ENCODE measurements at regions not wholly inside any gene's neighbourhood (a gene's known extent, or its start where the extent isn't known, plus 50 kb on each side); places are given as distances from the start of the nearest gene placed in this dataset.

GRCh38 chr4:26105337-26105736 is 191.3 kb downstream of the SMIM20 start:
- no peak for DNase-seq (ENCODE audit: low read depth)

GRCh38 chr4:26105815-26106699 is 192.0 kb downstream of the SMIM20 start:
- no peak for DNase-seq (ENCODE audit: low read depth)

- no peak for DNase-seq (ENCODE audit: low read depth)
Observed at GRCh38 chr4:26106776-26107175, 192.8 kb downstream of the SMIM20 start.

GRCh38 chr4:26108054-26108453 is 194.0 kb downstream of the SMIM20 start:
- DNase-seq (ENCODE audit: low read depth) = no peak

GRCh38 chr4:26110493-26110892 is 196.5 kb downstream of the SMIM20 start:
- no peak for DNase-seq (ENCODE audit: low read depth)

GRCh38 chr4:26113339-26113940 is 199.4 kb downstream of the SMIM20 start:
- DNase-seq (ENCODE audit: low read depth) = no peak

- DNase-seq (ENCODE audit: low read depth) = no peak
Observed at GRCh38 chr4:26116057-26116456, 202.0 kb downstream of the SMIM20 start.

GRCh38 chr4:26120098-26120825 is 200.6 kb upstream of the RBPJ start:
- DNase-seq (ENCODE audit: low read depth) = no peak

GRCh38 chr4:26122690-26123089 is 198.1 kb upstream of the RBPJ start:
- DNase-seq (ENCODE audit: low read depth) = no peak

- DNase-seq (ENCODE audit: low read depth) = no peak
Observed at GRCh38 chr4:26124753-26125321, 196.0 kb upstream of the RBPJ start.

- DNase-seq (ENCODE audit: low read depth) = no peak
Observed at GRCh38 chr4:26126143-26126718, 194.6 kb upstream of the RBPJ start.

GRCh38 chr4:26126994-26127393 is 193.8 kb upstream of the RBPJ start:
- DNase-seq (ENCODE audit: low read depth) = no peak

- DNase-seq (ENCODE audit: low read depth) = no peak
Observed at GRCh38 chr4:26127851-26128337, 192.9 kb upstream of the RBPJ start.

GRCh38 chr4:26130173-26130572 is 190.6 kb upstream of the RBPJ start:
- DNase-seq (ENCODE audit: low read depth) = no peak

GRCh38 chr4:26130841-26131432 is 189.9 kb upstream of the RBPJ start:
- DNase-seq (ENCODE audit: low read depth) = no peak

- no peak for DNase-seq (ENCODE audit: low read depth)
Observed at GRCh38 chr4:26131711-26132110, 189.1 kb upstream of the RBPJ start.

- no peak for DNase-seq (ENCODE audit: low read depth)
Observed at GRCh38 chr4:26132858-26133257, 188.0 kb upstream of the RBPJ start.

- DNase-seq (ENCODE audit: low read depth) = no peak
Observed at GRCh38 chr4:26133840-26134239, 187.0 kb upstream of the RBPJ start.

GRCh38 chr4:26135331-26135730 is 185.5 kb upstream of the RBPJ start:
- no peak for DNase-seq (ENCODE audit: low read depth)

- no peak for DNase-seq (ENCODE audit: low read depth)
Observed at GRCh38 chr4:26136615-26137014, 184.2 kb upstream of the RBPJ start.

- DNase-seq (ENCODE audit: low read depth) = no peak
Observed at GRCh38 chr4:26137288-26137687, 183.5 kb upstream of the RBPJ start.

Measured in non-pigmented ciliary epithelial cell (primary cell).